ENCODE measurements at regions not wholly inside any gene's neighbourhood (a gene's known extent, or its start where the extent isn't known, plus 50 kb on each side); places are given as distances from the start of the nearest gene placed in this dataset.
"Not testable (repeated sequence)": the region's sequence is repeated elsewhere in the genome, so short reads cannot be mapped to it uniquely, and the experiment has no call there.

DNA sequence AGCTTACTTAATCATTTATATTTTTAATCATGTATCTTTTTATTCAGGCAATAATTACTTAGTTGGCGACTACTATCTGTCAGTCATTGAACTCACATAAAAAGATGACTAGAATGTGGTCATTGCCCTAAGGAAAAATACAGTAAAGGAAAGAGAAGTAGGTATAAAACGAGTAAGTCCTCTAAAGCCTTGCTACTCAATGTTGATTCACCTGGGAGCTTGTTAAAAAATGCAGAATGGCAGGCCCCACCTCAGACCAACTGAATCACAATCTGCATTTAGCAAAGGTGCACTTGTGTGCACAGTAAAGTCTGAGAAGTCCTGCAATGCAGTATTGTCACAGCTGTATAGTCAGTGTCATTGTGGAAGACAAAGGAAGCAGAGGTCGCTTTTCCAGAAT is 592.4 kb downstream of the CSNK1G3 start:
- H3K9me3 ChIP-seq (ENCODE audit: control insufficient read depth, insufficient read depth, low read depth, low read length) = no peaks in the 10 kb centered on the region
- H3K27me3 ChIP-seq (ENCODE audit: control insufficient read depth, insufficient read depth, low read length) = no peaks in the 10 kb centered on the region
- no peaks in the 10 kb centered on the region for H3K36me3 ChIP-seq (ENCODE audit: control insufficient read depth, insufficient read depth, low read length)
- no peak overlapping the region for H3K4me3 ChIP-seq (replicated peaks in 1 of 4; ENCODE audit: control extremely low read depth in 1 of 4, insufficient read depth in 1 of 4, low read depth in 3 of 4, low read length in 4 of 4)
- no peak overlapping the region for H3K9ac ChIP-seq (ENCODE audit: insufficient read depth, low read length)
- no peak overlapping the region for H3K27ac ChIP-seq (ENCODE audit: insufficient read depth, low read length)
- no peak overlapping the region for H3K4me2 ChIP-seq (ENCODE audit: extremely low read depth, insufficient read depth, low read length)
- no peaks in the 10 kb centered on the region for H3K79me2 ChIP-seq (ENCODE audit: control insufficient read depth, insufficient read depth, low read length)
- no peak overlapping the region for H2AFZ ChIP-seq (ENCODE audit: low read length)
- TF ChIP-seq EZH2 (IDR thresholded peaks at IDR 0.05; ENCODE audit: low read length, missing control alignments) = no peak
- TF ChIP-seq, protein P1, sequence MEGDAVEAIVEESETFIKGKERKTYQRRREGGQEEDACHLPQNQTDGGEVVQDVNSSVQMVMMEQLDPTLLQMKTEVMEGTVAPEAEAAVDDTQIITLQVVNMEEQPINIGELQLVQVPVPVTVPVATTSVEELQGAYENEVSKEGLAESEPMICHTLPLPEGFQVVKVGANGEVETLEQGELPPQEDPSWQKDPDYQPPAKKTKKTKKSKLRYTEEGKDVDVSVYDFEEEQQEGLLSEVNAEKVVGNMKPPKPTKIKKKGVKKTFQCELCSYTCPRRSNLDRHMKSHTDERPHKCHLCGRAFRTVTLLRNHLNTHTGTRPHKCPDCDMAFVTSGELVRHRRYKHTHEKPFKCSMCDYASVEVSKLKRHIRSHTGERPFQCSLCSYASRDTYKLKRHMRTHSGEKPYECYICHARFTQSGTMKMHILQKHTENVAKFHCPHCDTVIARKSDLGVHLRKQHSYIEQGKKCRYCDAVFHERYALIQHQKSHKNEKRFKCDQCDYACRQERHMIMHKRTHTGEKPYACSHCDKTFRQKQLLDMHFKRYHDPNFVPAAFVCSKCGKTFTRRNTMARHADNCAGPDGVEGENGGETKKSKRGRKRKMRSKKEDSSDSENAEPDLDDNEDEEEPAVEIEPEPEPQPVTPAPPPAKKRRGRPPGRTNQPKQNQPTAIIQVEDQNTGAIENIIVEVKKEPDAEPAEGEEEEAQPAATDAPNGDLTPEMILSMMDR (conservative IDR thresholded peaks at IDR 0.05 in 1 of 2, IDR thresholded peaks at IDR 0.05 in 1 of 2; ENCODE audit: low read depth in 1 of 2, low read length in 2 of 2) = no peak
- no peak for DNase-seq (ENCODE audit: low read depth in 2 of 2)
- H3K4me1 ChIP-seq (ENCODE audit: control insufficient read depth, extremely low read depth, insufficient read depth, low read length) = no peaks in the 10 kb centered on the region
- H4K20me1 ChIP-seq (ENCODE audit: control insufficient read depth, extremely low read depth, insufficient read depth, low read length) = no peaks in the 10 kb centered on the region

GRCh38 chr5:124103671-124104070 is 591.7 kb downstream of the CSNK1G3 start:
- Histone ChIP-seq H3K36me3 (ENCODE audit: control insufficient read depth, insufficient read depth, low read length) (no peaks in the 10 kb centered on the region), H3K27me3 (ENCODE audit: control insufficient read depth, insufficient read depth, low read length) (no peaks in the 10 kb centered on the region), H3K9ac (ENCODE audit: insufficient read depth, low read length) (no peak overlapping the region), H2AFZ (ENCODE audit: low read length) (no peak overlapping the region), H3K27ac (ENCODE audit: insufficient read depth, low read length) (no peak overlapping the region), H3K4me1 (ENCODE audit: control insufficient read depth, extremely low read depth, insufficient read depth, low read length) (no peaks in the 10 kb centered on the region), H4K20me1 (ENCODE audit: control insufficient read depth, extremely low read depth, insufficient read depth, low read length) (no peaks in the 10 kb centered on the region), H3K79me2 (ENCODE audit: control insufficient read depth, insufficient read depth, low read length) (no peaks in the 10 kb centered on the region), H3K9me3 (ENCODE audit: control insufficient read depth, insufficient read depth, low read depth, low read length) (no peaks in the 10 kb centered on the region), H3K4me2 (ENCODE audit: extremely low read depth, insufficient read depth, low read length) (no peak overlapping the region), H3K4me3 (replicated peaks in 1 of 4; ENCODE audit: control extremely low read depth in 1 of 4, insufficient read depth in 1 of 4, low read depth in 3 of 4, low read length in 4 of 4) (no peak overlapping the region)
- DNase-seq (ENCODE audit: low read depth in 2 of 2) = peak in 1 of 2 donors; percentile 54
- no peak for TF ChIP-seq EZH2 (IDR thresholded peaks at IDR 0.05; ENCODE audit: low read length, missing control alignments)
- TF ChIP-seq, protein P1 (conservative IDR thresholded peaks at IDR 0.05 in 1 of 2, IDR thresholded peaks at IDR 0.05 in 1 of 2; ENCODE audit: low read depth in 1 of 2, low read length in 2 of 2) = no peak

- not testable (repeated sequence) for H3K9me3 ChIP-seq (ENCODE audit: control insufficient read depth, insufficient read depth, low read depth, low read length); H3K9ac ChIP-seq (ENCODE audit: insufficient read depth, low read length); H3K4me1 ChIP-seq (ENCODE audit: control insufficient read depth, extremely low read depth, insufficient read depth, low read length); H4K20me1 ChIP-seq (ENCODE audit: control insufficient read depth, extremely low read depth, insufficient read depth, low read length); H3K27ac ChIP-seq (ENCODE audit: insufficient read depth, low read length); H3K4me2 ChIP-seq (ENCODE audit: extremely low read depth, insufficient read depth, low read length); H3K36me3 ChIP-seq (ENCODE audit: control insufficient read depth, insufficient read depth, low read length); H2AFZ ChIP-seq (ENCODE audit: low read length); H3K4me3 ChIP-seq (replicated peaks in 1 of 4; ENCODE audit: control extremely low read depth in 1 of 4, insufficient read depth in 1 of 4, low read depth in 3 of 4, low read length in 4 of 4); H3K27me3 ChIP-seq (ENCODE audit: control insufficient read depth, insufficient read depth, low read length); H3K79me2 ChIP-seq (ENCODE audit: control insufficient read depth, insufficient read depth, low read length)
- DNase-seq (ENCODE audit: low read depth in 2 of 2) = peak; percentile 6 to 12
Observed at GRCh38 chr5:124103056-124103455, 591.1 kb downstream of the CSNK1G3 start.

Measured in fibroblast of lung (primary cell).